ENCODE measurements at regions not wholly inside any gene's neighbourhood (a gene's known extent, or its start where the extent isn't known, plus 50 kb on each side); places are given as distances from the start of the nearest gene placed in this dataset.

GRCh38 chr20:23253524-23253923 is 97.1 kb upstream of the NXT1 start:
- no peak for DNase-seq (ENCODE audit: low spot score in 2 of 2)
- H3K27me3 ChIP-seq (ENCODE audit: low read depth) = no peaks in the 10 kb centered on the region
- no peak overlapping the region for H3K4me3 ChIP-seq
- in situ Hi-C loops (cut with MboI; ENCODE audit: low sequenced_read_pairs) = no loop called here
- H3K4me1 ChIP-seq = no peaks in the 10 kb centered on the region
- H3K36me3 ChIP-seq (replicated peaks) = no peaks in the 10 kb centered on the region
- H3K9me3 ChIP-seq = no peaks in the 10 kb centered on the region

GRCh38 chr20:23251779-23252178 is 98.8 kb upstream of the NXT1 start:
- H3K4me3 ChIP-seq = no peak overlapping the region
- DNase-seq (ENCODE audit: low spot score in 2 of 2) = no peak
- no peaks in the 10 kb centered on the region for H3K27me3 ChIP-seq (ENCODE audit: low read depth)
- H3K36me3 ChIP-seq (replicated peaks) = no peaks in the 10 kb centered on the region
- H3K4me1 ChIP-seq = no peaks in the 10 kb centered on the region
- H3K9me3 ChIP-seq = no peaks in the 10 kb centered on the region
- in situ Hi-C loops (cut with MboI; ENCODE audit: low sequenced_read_pairs) = no loop called here

GRCh38 chr20:23249541-23249940 is 101.0 kb upstream of the NXT1 start:
- no peaks in the 10 kb centered on the region for H3K27me3 ChIP-seq (ENCODE audit: low read depth)
- DNase-seq (ENCODE audit: low spot score in 2 of 2) = no peak
- H3K36me3 ChIP-seq (replicated peaks) = no peaks in the 10 kb centered on the region
- no peaks in the 10 kb centered on the region for H3K9me3 ChIP-seq
- H3K4me1 ChIP-seq = no peaks in the 10 kb centered on the region
- no peak overlapping the region for H3K4me3 ChIP-seq
- in situ Hi-C loops (cut with MboI; ENCODE audit: low sequenced_read_pairs) = no loop called here

- no peaks in the 10 kb centered on the region for H3K36me3 ChIP-seq (replicated peaks)
- no peak for DNase-seq (ENCODE audit: low spot score in 2 of 2)
- no peaks in the 10 kb centered on the region for H3K4me1 ChIP-seq
- H3K9me3 ChIP-seq = no peaks in the 10 kb centered on the region
- in situ Hi-C loops (cut with MboI; ENCODE audit: low sequenced_read_pairs) = no loop called here
- no peak overlapping the region for H3K4me3 ChIP-seq
- no peaks in the 10 kb centered on the region for H3K27me3 ChIP-seq (ENCODE audit: low read depth)
Measured at GRCh38 chr20:23248461-23248882, 102.1 kb upstream of the NXT1 start.

- no peaks in the 10 kb centered on the region for H3K9me3 ChIP-seq
- no peak for DNase-seq (ENCODE audit: low spot score in 2 of 2)
- no peaks in the 10 kb centered on the region for H3K4me1 ChIP-seq
- H3K4me3 ChIP-seq = no peak overlapping the region
- H3K27me3 ChIP-seq (ENCODE audit: low read depth) = no peaks in the 10 kb centered on the region
- no peaks in the 10 kb centered on the region for H3K36me3 ChIP-seq (replicated peaks)
- in situ Hi-C loops (cut with MboI; ENCODE audit: low sequenced_read_pairs) = no loop called here
Measured at GRCh38 chr20:23246717-23247664, 103.6 kb upstream of the NXT1 start.

GRCh38 chr20:23245553-23246181 is 104.9 kb upstream of the NXT1 start:
- Histone ChIP-seq H3K27me3 (ENCODE audit: low read depth) (no peaks in the 10 kb centered on the region), H3K9me3 (no peaks in the 10 kb centered on the region), H3K4me3 (no peak overlapping the region), H3K36me3 (replicated peaks) (no peaks in the 10 kb centered on the region), H3K4me1 (no peaks in the 10 kb centered on the region)
- in situ Hi-C loops (cut with MboI; ENCODE audit: low sequenced_read_pairs) = no loop called here
- DNase-seq (ENCODE audit: low spot score in 2 of 2) = peak in 1 of 2 experiments; percentile 25

GRCh38 chr20:23244916-23245552 is 105.6 kb upstream of the NXT1 start:
- Histone ChIP-seq H3K36me3 (replicated peaks) (no peaks in the 10 kb centered on the region), H3K27me3 (ENCODE audit: low read depth) (no peaks in the 10 kb centered on the region), H3K4me1 (no peaks in the 10 kb centered on the region), H3K4me3 (no peak overlapping the region), H3K9me3 (no peaks in the 10 kb centered on the region)
- in situ Hi-C loops (cut with MboI; ENCODE audit: low sequenced_read_pairs) = no loop called here
- no peak for DNase-seq (ENCODE audit: low spot score in 2 of 2)

- no peak overlapping the region for H3K4me3 ChIP-seq
- no peaks in the 10 kb centered on the region for H3K27me3 ChIP-seq (ENCODE audit: low read depth)
- in situ Hi-C loops (cut with MboI; ENCODE audit: low sequenced_read_pairs) = no loop called here
- no peaks in the 10 kb centered on the region for H3K9me3 ChIP-seq
- H3K4me1 ChIP-seq = no peaks in the 10 kb centered on the region
- no peaks in the 10 kb centered on the region for H3K36me3 ChIP-seq (replicated peaks)
- no peak for DNase-seq (ENCODE audit: low spot score in 2 of 2)
Measured at GRCh38 chr20:23244156-23244915, 106.3 kb upstream of the NXT1 start.

GRCh38 chr20:23243791-23244155 is 106.8 kb upstream of the NXT1 start:
- Histone ChIP-seq H3K9me3 (no peaks in the 10 kb centered on the region), H3K36me3 (replicated peaks) (no peaks in the 10 kb centered on the region), H3K4me1 (no peaks in the 10 kb centered on the region), H3K27me3 (ENCODE audit: low read depth) (no peaks in the 10 kb centered on the region), H3K4me3 (no peak overlapping the region)
- in situ Hi-C loops (cut with MboI; ENCODE audit: low sequenced_read_pairs) = no loop called here
- no peak for DNase-seq (ENCODE audit: low spot score in 2 of 2)

- no peaks in the 10 kb centered on the region for H3K27me3 ChIP-seq (ENCODE audit: low read depth)
- no peaks in the 10 kb centered on the region for H3K36me3 ChIP-seq (replicated peaks)
- H3K4me1 ChIP-seq = no peaks in the 10 kb centered on the region
- H3K9me3 ChIP-seq = no peaks in the 10 kb centered on the region
- H3K4me3 ChIP-seq = no peak overlapping the region
- DNase-seq (ENCODE audit: low spot score in 2 of 2) = no peak
- in situ Hi-C loops (cut with MboI; ENCODE audit: low sequenced_read_pairs) = no loop called here
Measured at GRCh38 chr20:23242556-23243180, 107.9 kb upstream of the NXT1 start.

GRCh38 chr20:23242104-23242503 is 108.5 kb upstream of the NXT1 start:
- Histone ChIP-seq H3K27me3 (ENCODE audit: low read depth) (no peaks in the 10 kb centered on the region), H3K9me3 (no peaks in the 10 kb centered on the region), H3K4me1 (no peaks in the 10 kb centered on the region), H3K4me3 (no peak overlapping the region), H3K36me3 (replicated peaks) (no peaks in the 10 kb centered on the region)
- DNase-seq (ENCODE audit: low spot score in 2 of 2) = no peak
- in situ Hi-C loops (cut with MboI; ENCODE audit: low sequenced_read_pairs) = no loop called here

GRCh38 chr20:23241416-23241815 is 109.2 kb upstream of the NXT1 start:
- Histone ChIP-seq H3K9me3 (no peaks in the 10 kb centered on the region), H3K27me3 (ENCODE audit: low read depth) (no peaks in the 10 kb centered on the region), H3K4me3 (no peak overlapping the region), H3K4me1 (no peaks in the 10 kb centered on the region), H3K36me3 (replicated peaks) (no peaks in the 10 kb centered on the region)
- in situ Hi-C loops (cut with MboI; ENCODE audit: low sequenced_read_pairs) = no loop called here
- DNase-seq (ENCODE audit: low spot score in 2 of 2) = no peak

- no peaks in the 10 kb centered on the region for H3K36me3 ChIP-seq (replicated peaks)
- no peak overlapping the region for H3K4me3 ChIP-seq
- in situ Hi-C loops (cut with MboI; ENCODE audit: low sequenced_read_pairs) = no loop called here
- H3K4me1 ChIP-seq = no peaks in the 10 kb centered on the region
- H3K9me3 ChIP-seq = no peaks in the 10 kb centered on the region
- DNase-seq (ENCODE audit: low spot score in 2 of 2) = no peak
- H3K27me3 ChIP-seq (ENCODE audit: low read depth) = no peaks in the 10 kb centered on the region
Measured at GRCh38 chr20:23240519-23240918, 110.1 kb upstream of the NXT1 start.
